NCI-H2227 (cell line): ENCODE measurements at regions not wholly inside any gene's neighbourhood (a gene's known extent, or its start where the extent isn't known, plus 50 kb on each side); places are given as distances from the start of the nearest gene placed in this dataset.
"Not testable (repeated sequence)": the region's sequence is repeated elsewhere in the genome, so short reads cannot be mapped to it uniquely, and the experiment has no call there.

ENCODE experiments used
- DNase-seq: peaks from one replicate; lab custom pipeline; 2025; ENCODE audit not compliant: unreplicated experiment; lab: John Stamatoyannopoulos, UW

DNA sequence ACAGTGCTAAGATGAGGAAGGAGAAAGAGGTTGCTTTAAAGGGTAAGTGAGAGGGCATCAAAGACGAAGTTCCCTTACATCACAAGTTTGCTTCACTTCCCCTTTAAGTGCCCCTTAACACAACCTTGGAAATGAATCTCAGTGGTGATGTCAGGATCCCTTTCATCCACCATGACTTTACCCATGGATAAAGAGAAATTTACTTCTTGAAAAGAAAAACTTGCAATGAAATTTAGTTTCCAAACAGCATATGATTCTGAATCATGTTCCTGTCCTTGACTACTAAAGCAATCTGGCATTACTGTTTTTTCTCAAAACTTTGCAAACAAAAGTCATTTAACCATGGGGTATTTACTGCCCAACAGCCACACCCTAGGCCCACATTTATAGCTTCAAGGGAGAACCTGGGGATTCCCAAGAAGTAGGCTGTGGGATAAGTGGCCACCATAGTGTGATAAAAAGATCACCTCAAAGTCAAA, 135.9 kb downstream of the ITGB8 start:
- DNase-seq: no peak

DNA sequence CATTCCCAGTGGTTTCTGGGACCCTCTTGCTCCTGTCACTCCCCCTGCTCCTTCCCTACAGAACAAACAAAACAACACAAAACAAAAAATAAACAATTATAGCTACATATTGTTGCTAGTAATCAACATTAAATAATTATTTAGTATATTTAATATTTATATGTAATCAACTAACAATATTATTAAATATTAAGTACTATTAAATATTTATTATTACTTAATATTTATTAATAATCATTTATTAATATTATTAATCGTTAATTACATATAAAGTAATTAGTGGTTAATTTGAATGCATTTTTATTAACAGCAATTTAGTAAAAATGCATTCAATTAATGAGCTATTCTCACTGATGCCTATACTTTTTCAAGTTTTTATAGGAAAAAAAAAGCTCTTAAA, 139.4 kb downstream of the ITGB8 start:
- no peak for DNase-seq

DNA sequence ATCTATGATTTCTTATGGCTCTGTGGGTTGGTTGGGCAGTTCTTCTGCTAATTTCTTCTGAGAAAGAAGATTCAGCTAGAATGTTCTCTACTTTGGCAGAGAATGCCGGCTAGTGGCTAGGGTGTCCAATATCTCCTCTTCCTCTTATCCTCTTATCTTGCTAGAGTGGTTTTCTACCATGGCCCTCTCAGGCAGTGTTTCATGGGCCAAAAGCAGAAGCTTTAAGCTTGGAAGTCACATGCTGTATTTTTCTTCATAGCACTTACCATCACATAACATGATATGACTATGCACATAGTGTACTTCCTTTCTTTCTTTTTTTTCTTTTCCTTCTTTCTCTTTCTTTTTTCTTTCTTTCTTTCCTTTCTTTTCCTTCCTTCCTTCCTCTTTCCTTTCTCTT, 140.0 kb downstream of the ITGB8 start:
- no peak for DNase-seq

DNA sequence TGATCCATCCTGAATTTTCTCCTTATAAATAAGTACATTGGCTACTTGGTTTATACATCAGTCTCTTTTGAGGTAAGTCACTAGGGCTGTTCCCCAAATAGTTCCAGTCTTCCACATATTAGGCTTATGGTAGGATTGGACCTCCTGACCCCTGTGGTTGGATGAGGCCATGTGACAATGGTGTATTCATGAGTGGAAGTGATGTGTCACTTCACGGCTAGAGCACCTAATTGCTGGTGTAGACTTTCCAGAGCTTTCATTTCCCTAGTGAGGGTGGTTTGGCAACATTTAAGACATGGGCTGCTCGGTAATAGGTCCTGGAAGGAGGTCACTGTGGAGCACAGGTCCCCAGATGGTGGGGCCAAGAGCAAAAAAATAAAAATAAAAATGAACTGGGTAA, 141.2 kb upstream of the ABCB5 start:
- DNase-seq: no peak

DNA sequence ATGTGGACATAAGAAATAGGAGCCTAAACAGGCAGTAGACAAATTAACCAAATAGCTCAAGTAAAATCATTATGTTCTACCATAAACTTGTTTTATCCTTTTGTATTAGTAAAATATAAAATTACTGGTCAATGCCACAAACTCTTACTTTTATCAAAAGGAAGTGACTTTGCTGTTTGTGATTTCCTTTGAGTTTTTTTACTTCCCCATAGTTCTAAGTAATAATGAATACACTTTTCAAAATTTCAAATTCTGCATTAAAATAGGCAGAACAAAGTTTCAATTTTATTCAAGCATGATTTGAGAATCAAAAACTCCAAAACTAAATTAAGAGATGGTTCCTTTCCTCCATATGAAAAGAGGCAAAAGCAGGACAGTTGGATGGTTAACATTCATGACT, 139.7 kb upstream of the ABCB5 start:
- no peak for DNase-seq

DNA sequence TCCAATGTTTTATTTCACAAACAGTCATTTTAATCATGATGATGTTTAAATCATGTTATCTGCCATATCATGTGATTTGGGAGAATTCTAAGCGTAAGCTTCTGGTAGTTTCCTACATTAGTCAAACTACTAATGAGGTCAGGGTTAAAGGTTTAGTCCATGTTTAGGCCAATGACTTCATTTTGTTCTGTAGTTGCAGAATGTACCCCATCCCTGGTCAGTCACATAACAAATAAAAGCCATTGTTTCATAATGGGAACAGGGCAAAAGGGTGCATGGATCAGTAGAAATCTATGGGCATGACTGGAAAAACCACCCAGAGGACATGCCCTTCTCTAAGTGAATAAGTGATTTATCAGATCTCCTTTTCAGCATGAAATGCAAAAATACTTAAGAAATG, 138.4 kb upstream of the ABCB5 start:
- DNase-seq: no peak

DNA sequence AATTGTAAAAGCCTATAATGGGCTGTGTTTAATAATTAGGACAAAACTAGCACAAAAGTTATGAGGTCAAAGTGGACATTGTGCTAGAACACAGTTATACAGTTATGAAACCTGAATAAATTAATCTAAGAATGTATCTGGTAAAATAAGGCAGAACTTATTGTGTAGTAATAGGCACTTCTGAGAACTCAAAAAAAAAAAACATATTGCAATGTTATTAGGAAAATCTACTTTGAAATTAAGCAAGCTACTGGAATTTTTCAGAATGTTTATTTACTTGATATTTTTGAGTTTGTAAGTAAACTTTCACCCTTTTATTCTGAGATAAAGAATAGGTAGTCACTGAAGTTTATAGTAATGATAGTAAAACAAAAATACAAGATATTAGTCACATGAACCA, 135.8 kb upstream of the ABCB5 start:
- no peak for DNase-seq

DNA sequence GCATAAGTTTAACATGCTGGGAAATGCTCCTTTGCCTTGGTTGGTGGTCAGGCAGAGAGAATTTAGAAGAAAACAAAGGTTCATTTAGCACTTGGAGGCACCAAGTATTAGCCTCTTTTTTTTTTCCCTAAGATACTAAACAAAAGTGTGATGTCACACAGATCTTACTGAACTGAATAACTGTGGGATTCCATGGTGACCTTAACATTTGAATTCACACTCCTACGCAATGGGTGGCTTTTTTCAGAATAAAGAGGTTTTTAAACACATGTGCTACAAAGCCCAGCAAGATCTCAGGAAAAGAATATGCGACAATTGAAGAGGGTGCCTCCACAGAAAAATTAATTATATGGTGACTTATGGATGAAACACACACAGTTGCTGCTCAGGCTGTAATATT, 133.4 kb upstream of the ABCB5 start:
- no peak for DNase-seq

DNA sequence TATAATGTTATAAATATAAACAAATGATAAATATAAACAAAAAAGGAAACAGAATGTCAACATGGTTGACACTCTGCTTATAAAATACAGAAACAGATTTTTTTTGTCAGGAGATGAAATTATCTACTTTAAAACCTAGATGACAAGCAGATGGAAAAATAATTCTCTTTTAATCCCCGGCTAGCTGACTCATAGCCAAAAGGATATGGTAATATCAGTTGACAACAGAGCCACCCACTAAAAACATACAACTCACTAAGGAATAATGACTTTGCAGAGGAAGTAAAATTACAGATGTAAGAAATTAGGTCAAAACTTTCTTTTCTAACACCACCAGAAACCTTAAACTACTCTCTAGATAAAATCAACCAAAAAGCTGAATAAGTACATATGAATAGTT, 131.1 kb upstream of the ABCB5 start:
- DNase-seq: no peak

DNA sequence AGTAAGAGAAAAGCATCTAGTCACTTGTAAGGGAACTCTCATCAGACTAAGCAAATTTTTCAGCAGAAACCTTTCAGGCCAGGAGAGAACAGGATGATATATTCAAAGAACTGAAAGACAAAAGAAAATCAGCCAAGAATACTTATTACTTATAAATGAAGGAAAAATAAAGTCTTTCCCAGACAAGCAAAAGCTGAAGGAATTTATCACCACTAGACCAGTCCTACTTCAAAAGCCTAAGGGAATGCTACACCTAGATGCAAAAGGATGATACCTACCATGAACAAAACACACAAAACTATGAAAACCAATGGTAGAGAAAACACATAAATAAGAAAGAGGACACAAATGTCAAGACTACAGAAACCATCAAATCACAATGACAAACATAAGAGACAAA, 126.6 kb upstream of the ABCB5 start:
- DNase-seq: no peak

DNA sequence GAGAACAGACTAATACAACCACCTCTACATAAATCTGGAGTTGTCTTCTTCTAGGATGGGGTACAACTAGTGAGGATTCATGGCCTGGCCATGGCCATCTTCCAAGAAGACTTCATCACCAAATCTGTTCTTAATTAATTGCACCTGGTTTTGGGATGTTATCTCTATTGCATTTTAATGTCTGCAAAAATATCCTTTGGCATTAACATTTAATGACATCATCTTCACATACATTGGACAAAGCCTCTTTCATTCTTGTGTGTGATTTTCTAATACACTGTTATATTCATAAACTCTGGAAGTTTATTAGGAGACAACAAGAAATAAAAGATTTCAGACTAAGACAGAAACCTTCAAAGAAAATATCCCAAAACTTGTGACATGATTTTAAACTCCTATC, 124.2 kb upstream of the ABCB5 start:
- DNase-seq: no peak

DNA sequence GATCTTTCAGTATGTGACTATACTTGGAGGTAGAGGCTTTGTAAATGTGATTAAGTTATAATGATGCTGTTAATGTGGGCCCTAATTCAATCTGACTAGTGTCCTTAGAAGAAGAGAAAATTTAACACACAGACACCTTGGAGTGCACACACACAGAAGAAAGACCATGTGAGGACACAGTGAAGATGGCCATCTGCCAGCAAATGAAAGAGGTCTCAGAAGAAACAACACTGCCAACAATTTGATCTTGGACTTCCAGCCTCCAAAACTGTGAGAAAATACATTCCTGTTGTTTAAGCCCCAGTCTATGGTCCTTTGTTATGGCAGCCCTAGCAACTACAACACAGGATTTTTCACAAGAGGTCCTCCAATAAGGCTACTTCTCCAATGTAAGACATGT, 120.9 kb upstream of the ABCB5 start:
- DNase-seq: no peak

DNA sequence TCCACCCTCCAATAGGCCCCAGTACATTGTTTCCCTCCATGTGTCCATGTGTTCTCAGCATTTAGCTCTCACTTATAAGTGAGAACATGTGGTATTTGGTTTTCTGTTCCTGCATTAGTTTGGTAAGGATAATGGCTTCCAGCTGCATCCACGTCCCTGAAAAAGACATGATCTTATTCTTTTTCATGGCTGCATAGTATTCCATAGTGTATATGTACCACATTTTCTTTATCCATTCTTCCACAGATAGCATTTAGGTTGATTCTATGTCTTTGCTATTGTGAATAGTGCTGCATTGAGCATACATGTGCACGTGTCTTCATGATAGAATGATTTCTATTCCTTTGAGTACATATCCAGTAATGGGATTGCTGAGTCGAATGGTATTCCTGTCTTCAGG, 114.0 kb upstream of the ABCB5 start:
- not testable (repeated sequence) for DNase-seq

DNA sequence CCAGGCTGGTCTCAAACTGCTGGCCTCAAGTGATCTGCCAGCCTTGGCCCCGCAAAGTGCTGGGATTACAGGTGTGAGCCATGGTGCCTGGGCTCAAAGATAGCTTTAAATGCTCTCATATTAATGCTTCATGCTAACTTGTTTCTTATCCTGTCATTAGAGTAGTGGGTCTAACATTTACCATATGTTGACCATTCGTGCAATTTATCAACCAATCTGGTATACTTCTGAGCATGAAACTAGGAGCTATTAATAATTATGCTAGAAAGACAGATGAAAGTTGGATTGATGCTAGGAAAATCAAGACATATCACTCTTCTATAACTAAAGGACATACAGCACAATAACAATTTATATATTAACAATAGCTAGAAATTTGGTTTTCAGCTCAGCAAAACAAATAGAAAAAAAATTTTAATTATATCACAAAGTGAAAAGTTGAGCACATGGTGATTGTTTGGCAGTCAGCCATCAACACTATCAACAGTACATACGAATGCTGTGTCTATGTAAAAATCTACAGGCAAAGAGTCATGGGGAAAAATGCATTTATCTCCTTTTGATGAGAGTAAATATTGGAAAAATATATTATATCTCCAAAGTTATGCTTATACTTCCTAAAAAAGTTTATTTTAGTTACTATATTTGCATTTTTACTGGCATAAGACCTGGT, 112.1 kb upstream of the ABCB5 start:
- no peak for DNase-seq

DNA sequence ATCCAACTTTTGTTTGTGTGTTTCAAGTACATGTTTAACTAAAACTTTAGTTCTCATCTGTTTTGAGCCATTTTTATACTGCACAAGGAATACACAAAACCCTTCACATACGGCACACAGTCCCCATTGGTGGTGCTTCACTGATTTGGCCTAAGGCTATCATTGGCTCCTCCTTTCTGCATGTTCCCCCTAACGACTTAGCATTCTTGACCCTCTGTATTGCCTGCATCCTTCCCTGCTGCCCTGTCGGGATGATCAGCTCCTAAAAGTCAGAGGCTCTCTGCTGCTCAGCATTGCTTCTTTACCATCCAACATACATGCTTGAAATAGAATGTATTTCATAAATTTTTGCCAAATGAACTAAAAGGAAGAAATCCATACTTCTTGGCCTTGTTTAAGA, 111.4 kb upstream of the ABCB5 start:
- no peak for DNase-seq

DNA sequence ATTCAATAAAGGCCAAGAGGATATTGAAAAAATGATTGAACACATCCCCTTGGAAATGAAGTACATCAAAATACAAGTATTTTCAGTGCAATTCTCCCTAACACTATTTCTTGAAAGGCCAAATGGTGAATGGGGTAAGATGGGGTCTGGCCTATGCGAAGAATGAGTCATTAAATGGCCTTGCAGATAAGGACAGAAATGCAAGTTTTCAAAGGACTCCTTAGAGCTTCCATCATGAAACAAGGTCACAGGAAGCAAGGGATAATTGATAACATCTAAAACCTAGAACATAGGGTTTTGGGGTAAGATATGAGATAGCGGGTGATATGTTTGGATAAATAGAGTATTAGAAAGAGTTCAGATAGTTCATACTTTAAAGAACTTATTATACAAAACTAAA, 109.3 kb upstream of the ABCB5 start:
- DNase-seq: no peak

DNA sequence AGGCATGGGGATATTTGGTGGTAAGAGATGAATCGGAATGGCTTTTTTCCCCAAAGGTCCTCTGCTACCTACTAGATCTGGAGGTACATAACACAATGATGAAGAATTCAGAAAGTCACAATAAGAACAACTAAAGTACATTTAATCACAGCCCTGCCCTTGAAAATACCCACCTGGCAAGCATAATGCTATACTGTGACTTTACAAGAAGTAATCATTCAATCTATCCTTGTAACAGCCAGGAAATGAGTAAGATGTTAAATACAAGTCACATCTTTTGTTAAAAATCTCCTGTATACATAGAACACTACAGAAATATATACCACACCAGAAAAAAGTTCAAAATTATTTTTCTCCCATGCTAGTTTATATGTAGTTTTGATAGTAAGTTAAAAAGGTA, 108.3 kb upstream of the ABCB5 start:
- DNase-seq: no peak

DNA sequence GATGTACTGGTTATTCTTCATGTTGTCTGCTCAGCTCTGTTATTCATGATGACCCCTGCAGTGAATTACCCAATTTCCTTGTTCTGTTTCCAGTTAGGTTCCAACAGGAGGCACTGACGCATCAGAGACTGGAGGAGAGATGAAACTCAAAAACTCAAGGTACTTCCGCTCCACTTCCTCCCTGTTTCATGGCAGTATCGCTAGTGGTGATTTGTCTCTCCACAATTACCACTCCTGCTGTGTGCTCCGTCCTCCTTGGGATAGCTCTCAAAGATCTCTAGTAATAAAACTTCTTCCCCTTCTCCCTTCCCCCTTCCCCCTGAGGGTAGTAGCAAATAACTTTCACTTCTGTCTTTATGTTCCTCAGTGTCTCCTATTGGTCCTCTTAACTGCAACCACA, 107.4 kb upstream of the ABCB5 start:
- DNase-seq: no peak

DNA sequence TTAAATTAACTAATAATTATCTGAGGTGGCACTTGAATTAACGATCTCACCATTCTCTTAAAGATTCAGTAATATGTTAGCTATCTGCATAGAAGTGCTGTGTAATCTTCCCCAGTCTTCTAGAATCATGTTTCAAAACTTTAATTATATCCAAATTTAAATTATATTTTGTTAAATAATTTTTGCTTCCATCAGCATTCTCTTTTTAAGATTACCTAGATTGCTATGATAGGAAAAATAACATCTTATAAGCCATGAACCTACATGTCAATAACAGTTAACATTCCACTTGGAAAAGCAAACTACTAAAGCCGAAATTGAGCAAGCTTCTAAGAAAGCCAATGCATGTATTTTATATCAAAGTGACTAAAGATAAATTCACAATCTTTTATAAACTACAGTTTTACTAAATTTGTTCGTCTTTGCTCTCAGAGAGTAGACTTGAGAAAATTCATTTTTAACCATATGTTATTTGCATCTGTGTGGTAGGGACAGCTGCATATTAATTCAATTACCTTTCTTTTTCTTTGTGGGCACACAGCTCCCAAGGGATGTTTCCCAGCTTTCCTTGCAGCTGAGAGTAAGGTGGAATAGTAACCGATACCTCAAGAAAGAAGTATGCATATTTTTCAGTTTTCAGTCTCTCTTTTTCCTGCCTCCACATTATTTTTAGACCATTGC, 105.4 kb upstream of the ABCB5 start:
- DNase-seq: no peak

DNA sequence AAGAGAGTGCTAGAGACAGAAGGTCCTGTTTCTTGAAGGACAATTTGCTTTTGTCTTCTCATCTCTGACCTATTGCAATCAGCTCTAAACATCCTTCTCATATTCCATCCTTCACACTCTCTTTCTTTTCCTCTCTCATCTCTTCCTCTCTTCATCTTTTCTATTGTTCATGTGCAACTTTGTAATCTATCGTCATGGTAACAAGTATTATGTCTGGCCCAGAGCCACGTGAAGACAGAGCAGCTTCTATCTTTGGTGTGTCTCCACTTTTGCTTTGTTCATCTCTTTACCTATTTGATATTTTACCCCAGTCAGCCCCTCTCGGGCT, 104.9 kb upstream of the ABCB5 start:
- DNase-seq: no peak

DNA sequence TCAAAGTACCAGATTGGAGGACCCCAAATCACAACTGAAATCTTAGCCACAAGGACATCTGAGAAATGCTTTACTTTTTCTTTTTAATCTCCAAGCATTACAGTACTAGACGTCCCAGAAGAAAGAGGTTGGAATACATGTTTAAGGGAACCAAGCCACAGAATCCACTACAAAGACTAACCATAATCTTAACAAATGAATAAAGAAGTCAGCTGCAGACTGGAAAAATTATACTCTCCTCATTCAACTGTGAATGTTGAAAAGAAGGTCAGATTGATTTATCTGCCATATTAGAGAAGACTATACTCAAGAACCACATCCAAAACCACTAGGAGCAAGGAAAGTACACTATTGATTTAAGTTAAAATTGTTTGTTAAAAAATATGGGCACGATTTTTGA, 102.1 kb upstream of the ABCB5 start:
- no peak for DNase-seq

DNA sequence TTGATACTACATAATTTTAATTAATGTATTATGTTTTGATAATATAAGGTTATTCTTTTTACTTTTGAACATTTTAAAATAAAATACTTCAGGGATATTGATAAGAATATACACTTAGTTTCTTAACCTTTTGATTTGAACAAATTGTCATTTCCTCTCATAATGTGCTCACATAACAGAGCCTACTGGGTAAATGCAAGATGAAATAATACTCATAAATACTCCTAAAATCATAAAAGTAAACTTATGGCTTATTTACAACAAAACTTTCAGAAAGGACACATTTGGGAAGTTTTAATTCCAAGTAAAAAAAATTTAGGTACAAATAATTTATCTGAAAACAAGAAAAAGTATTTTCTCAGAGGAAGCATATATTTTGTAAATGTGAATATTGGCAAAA, 101.6 kb upstream of the ABCB5 start:
- no peak for DNase-seq

DNA sequence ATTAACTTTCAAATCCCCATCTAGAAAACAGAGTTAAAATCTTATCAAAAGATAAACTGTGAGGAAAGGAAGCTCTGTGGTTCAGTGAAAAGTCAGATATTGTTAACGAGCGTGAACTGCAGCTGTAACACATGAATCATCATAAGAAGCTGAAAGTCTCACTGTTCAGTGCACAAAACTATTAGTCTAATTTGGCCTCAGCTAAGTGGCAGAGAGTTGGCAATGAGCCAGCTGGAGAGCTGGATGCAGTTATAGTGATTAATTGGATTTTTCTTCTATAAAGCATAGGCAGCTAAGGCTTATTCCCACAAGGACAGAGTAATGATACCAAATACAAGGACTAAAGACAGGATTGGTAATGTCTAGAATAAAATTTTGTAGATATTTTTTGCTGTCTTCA, 101.1 kb upstream of the ABCB5 start:
- peak; percentile 89 for DNase-seq
